Ovary (tissue), 7 donors: ENCODE measurements at regions not wholly inside any gene's neighbourhood (a gene's known extent, or its start where the extent isn't known, plus 50 kb on each side); places are given as distances from the start of the nearest gene placed in this dataset.

Experiments used
- DNase-seq, 5 donors: peaks; one replicate each; pipeline ENCODE4 v3.0.0-alpha.2; 2019 to 2020
- H3K27ac ChIP-seq, 2 donors: fragments of 200-600 bp; one replicate each; pipeline versions ENCODE4 v1.5.1 to v1.8.0; 2019 to 2022
- H3K27me3 ChIP-seq: fragments of 200-600 bp; one replicate; pipeline ENCODE4 v1.8.0; 2022
- H3K36me3 ChIP-seq: fragments of 200-600 bp; sonication (generic); one replicate; pipeline ENCODE4 v1.5.1; 2019
- H3K4me1 ChIP-seq: one replicate; pipeline ENCODE4 v1.8.1; 2013; ENCODE audit warnings: mild to moderate bottlenecking, moderate library complexity; ENCODE audit not compliant: insufficient read depth
- H3K4me3 ChIP-seq: fragments of 200-600 bp; sonication (generic); one replicate; pipeline ENCODE4 v1.5.1; 2017
- H3K9me3 ChIP-seq, 2 donors: fragments of 200-600 bp in 1 of 2; sonication (generic) in 1 of 2; one replicate each; pipeline versions ENCODE4 v1.5.1 to v1.8.1; 2013 to 2019; ENCODE audit warnings: mild to moderate bottlenecking in 1 of 2, moderate library complexity in 1 of 2
- CTCF ChIP-seq, 3 donors: fragments of 450-650 bp in 2 of 3; fragments of 200-600 bp in 1 of 3; IDR thresholded peaks; one replicate each; pipeline versions ENCODE4 v1.5.1 to v1.8.0; 2016 to 2022; ENCODE audit warnings: antibody characterized with exemption in 3 of 3, mild to moderate bottlenecking in 1 of 3
- EP300 ChIP-seq: sonication (generic); formaldehyde crosslinking; IDR thresholded peaks from one replicate; pipeline ENCODE4 v1.6.1; 2017; ENCODE audit warnings: antibody characterized with exemption
- POLR2A ChIP-seq: fragments of 450-650 bp; IDR thresholded peaks from one replicate; pipeline ENCODE4 v1.6.1; 2017; ENCODE audit warnings: antibody characterized with exemption, mild to moderate bottlenecking, moderate library complexity
- WGBS, 3 donors: extraction: QIAGEN DNeasy Blood & Tissue Kit in 1 of 3; methylation state at CpG; one replicate each; pipeline versions ENCODE4 v1.1.5 to v1.1.7; 2013 to 2017; 5-methylcytosine and 5-hydroxymethylcytosine counted together
- intact Hi-C, 4 donors: fragments of 100-400 bp; cut with DNase I; formaldehyde crosslinking; loops; one replicate each; pipeline versions ENCODE4 v1.11.0 to v1.15.1; 2022 to 2023
- donor health status: DM: no; HTN: no; CAD: no; lungs with moderate emphysema.
- donor health status: DM: no; HTN: no; CAD: no.
- donor health status: Bipolar disorder and iron deficiency.
- donor health status: DM: no; HTN: no; CAD: no.
- donor health status: DM: yes; HTN: yes; CAD: no.

- Histone ChIP-seq H3K27ac (no peak overlapping the region), H3K27me3 (no peaks in the 10 kb centered on the region), H3K36me3 (no peaks in the 10 kb centered on the region), H3K4me3 (no peak overlapping the region), H3K4me1 (no peaks in the 10 kb centered on the region), H3K9me3 (no peaks in the 10 kb centered on the region)
- no peak for DNase-seq
- WGBS, 3 donors, result 89 to 91% (median 91%) methylated on average over 3 of the region's 3 CpGs
- TF ChIP-seq CTCF (IDR thresholded peaks at IDR 0.05), result no peak
- no peak for TF ChIP-seq POLR2A
- TF ChIP-seq EP300, result no peak
- intact Hi-C loops, result no loop called here
These were observed 860.8 kb upstream of the MAP3K7 start for GRCh38 chr6:91447530-91448254.

- no peaks in the 10 kb centered on the region for H3K27me3 ChIP-seq
- no peak overlapping the region for H3K4me3 ChIP-seq
- TF ChIP-seq CTCF (IDR thresholded peaks at IDR 0.05), result no peak
- TF ChIP-seq EP300, result no peak
- no peak for TF ChIP-seq POLR2A
- intact Hi-C loops, result no loop called here
- no peaks in the 10 kb centered on the region for H3K9me3 ChIP-seq
- no peak for DNase-seq
- no peak overlapping the region for H3K27ac ChIP-seq
- WGBS, 3 donors, result 73 to 78% (median 75%) methylated on average over 2 of the region's 2 CpGs
- no peaks in the 10 kb centered on the region for H3K4me1 ChIP-seq
- H3K36me3 ChIP-seq, result no peaks in the 10 kb centered on the region
These were observed 860.2 kb upstream of the MAP3K7 start for GRCh38 chr6:91447081-91447480.

GRCh38 chr6:91443405-91443804 is 856.5 kb upstream of the MAP3K7 start:
- no peak for DNase-seq
- Histone ChIP-seq H3K27me3 (no peaks in the 10 kb centered on the region), H3K36me3 (no peaks in the 10 kb centered on the region), H3K9me3 (no peaks in the 10 kb centered on the region), H3K27ac (no peak overlapping the region), H3K4me3 (no peak overlapping the region), H3K4me1 (no peaks in the 10 kb centered on the region)
- intact Hi-C loops, result no loop called here
- 92 to 94% (median 92%) methylated on average over 1 of the region's 1 CpG for WGBS, 3 donors
- no peak for TF ChIP-seq EP300
- no peak for TF ChIP-seq POLR2A
- no peak for TF ChIP-seq CTCF (IDR thresholded peaks at IDR 0.05)

GRCh38 chr6:91442342-91442741 is 855.5 kb upstream of the MAP3K7 start:
- WGBS, 3 donors, result 91 to 100% (median 95%) methylated on average over 2 of the region's 2 CpGs
- no peaks in the 10 kb centered on the region for H3K36me3 ChIP-seq
- H3K4me3 ChIP-seq, result no peak overlapping the region
- no peak for DNase-seq
- no peak overlapping the region for H3K27ac ChIP-seq
- no peaks in the 10 kb centered on the region for H3K9me3 ChIP-seq
- no peaks in the 10 kb centered on the region for H3K4me1 ChIP-seq
- H3K27me3 ChIP-seq, result no peaks in the 10 kb centered on the region
- intact Hi-C loops, result no loop called here
- TF ChIP-seq POLR2A, result no peak
- TF ChIP-seq CTCF (IDR thresholded peaks at IDR 0.05), result no peak
- no peak for TF ChIP-seq EP300
